ENCODE measurements at regions not wholly inside any gene's neighbourhood (a gene's known extent, or its start where the extent isn't known, plus 50 kb on each side); places are given as distances from the start of the nearest gene placed in this dataset.
"Not testable (repeated sequence)": the region's sequence is repeated elsewhere in the genome, so short reads cannot be mapped to it uniquely, and the experiment has no call there.

DNA sequence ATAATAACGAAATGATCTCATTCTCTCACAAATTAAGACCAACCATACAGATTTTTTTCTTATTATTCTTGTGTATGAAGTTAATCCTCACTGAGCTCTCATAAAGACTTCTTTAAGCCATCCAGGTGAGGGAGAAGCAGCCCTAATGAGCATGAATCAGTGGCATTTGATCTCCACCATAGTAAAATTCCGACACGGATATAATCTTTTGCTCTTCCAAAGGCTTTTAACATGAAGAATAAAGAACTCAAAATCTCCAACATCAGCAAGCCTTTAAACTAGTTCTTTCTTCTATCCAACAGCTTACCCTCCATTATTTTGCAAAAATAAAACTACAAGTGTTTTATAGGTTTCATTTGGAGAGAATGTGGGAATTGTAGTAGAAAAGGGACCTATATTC, 714.7 kb upstream of the NEGR1 start:
- Histone ChIP-seq H3K27me3 (no peaks in the 10 kb centered on the region), H3K4me3 (no peak overlapping the region), H3K9me3 (no peaks in the 10 kb centered on the region), H3K36me3 (replicated peaks in 1 of 2; ENCODE audit: insufficient read depth in 1 of 2, low read depth in 2 of 2) (no peaks in the 10 kb centered on the region), H3K4me1 (no peaks in the 10 kb centered on the region), H3K27ac (no peak overlapping the region)
- TF ChIP-seq, protein P1, sequence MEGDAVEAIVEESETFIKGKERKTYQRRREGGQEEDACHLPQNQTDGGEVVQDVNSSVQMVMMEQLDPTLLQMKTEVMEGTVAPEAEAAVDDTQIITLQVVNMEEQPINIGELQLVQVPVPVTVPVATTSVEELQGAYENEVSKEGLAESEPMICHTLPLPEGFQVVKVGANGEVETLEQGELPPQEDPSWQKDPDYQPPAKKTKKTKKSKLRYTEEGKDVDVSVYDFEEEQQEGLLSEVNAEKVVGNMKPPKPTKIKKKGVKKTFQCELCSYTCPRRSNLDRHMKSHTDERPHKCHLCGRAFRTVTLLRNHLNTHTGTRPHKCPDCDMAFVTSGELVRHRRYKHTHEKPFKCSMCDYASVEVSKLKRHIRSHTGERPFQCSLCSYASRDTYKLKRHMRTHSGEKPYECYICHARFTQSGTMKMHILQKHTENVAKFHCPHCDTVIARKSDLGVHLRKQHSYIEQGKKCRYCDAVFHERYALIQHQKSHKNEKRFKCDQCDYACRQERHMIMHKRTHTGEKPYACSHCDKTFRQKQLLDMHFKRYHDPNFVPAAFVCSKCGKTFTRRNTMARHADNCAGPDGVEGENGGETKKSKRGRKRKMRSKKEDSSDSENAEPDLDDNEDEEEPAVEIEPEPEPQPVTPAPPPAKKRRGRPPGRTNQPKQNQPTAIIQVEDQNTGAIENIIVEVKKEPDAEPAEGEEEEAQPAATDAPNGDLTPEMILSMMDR (IDR thresholded peaks at IDR 0.05): no peak
- no peak for TF ChIP-seq POLR2A (IDR thresholded peaks at IDR 0.05)
- ATAC-seq: no peak
- intact Hi-C loops (cut with DNase I): no loop called here
- 34 to 45% methylated on average over 3 of the region's 3 CpGs for WGBS, 2 donors
- no peak for DNase-seq

DNA sequence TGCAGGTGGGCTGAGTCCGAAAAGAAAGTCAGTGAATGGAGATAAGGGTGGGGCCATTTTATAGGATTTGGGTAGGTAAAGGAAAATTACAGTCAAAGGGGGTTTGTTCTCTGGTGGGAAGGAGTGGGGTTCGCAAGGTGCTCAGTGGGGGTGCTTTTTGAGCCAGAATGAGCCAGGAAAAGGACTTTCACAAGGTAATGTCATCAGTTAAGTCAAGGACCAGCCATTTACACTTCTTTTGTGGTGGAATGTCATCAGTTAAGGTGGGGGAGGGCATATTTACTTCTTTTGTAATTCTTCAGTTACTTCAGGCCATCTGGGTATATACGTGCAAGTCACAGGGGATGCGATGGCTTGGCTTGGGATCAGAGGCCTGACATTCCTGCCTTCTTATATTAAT, 705.5 kb upstream of the NEGR1 start:
- ATAC-seq; H3K4me1 ChIP-seq; H3K9me3 ChIP-seq; intact Hi-C loops (cut with DNase I); DNase-seq; H3K4me3 ChIP-seq; H3K27me3 ChIP-seq; H3K36me3 ChIP-seq (replicated peaks in 1 of 2; ENCODE audit: insufficient read depth in 1 of 2, low read depth in 2 of 2); H3K27ac ChIP-seq: not testable (repeated sequence)
- WGBS, 2 donors: 52 to 63% methylated on average over 4 of the region's 4 CpGs

DNA sequence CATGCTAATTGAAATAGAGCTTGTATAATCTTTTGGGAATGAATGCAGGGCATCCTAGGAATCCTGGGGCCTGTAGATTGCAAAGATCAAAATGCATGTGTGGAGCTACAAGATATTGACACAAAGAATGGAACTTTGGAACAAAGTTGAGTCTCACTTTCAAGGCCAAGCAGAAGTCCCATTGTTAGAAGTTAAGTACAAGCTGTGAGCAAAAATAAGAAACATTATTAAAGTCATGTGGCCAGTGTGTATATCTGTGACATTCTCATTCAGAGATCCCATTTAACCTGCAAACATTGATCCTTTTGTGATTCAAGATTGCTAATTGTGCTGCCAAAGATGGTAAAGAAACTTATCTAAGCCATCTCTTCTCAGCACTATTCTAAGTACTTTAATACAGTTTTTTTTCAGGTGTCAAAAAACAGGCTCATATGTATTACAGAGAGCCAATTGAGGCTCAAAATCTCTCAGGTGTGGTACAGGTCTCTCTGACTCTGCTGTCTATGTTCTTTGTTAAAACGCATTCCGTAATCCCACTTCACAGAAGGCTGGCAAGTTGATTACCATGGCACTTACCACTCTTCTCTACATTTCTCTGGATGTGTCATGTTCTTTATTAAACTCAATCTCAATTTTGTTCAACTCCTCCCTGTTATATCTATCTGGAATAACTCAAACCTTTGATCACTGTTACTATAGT, 704.4 kb upstream of the NEGR1 start:
- Histone ChIP-seq H3K27me3 (no peaks in the 10 kb centered on the region), H3K36me3 (replicated peaks in 1 of 2; ENCODE audit: insufficient read depth in 1 of 2, low read depth in 2 of 2) (no peaks in the 10 kb centered on the region), H3K4me1 (no peaks in the 10 kb centered on the region), H3K9me3 (no peaks in the 10 kb centered on the region), H3K27ac (no peak overlapping the region), H3K4me3 (no peak overlapping the region)
- DNase-seq (no peak), ATAC-seq (no peak)
- intact Hi-C loops (cut with DNase I): no loop called here
- 62 to 70% methylated on average over 2 of the region's 2 CpGs for WGBS, 2 donors
- TF ChIP-seq, protein P1 (IDR thresholded peaks at IDR 0.05): no peak
- no peak for TF ChIP-seq POLR2A (IDR thresholded peaks at IDR 0.05)

DNA sequence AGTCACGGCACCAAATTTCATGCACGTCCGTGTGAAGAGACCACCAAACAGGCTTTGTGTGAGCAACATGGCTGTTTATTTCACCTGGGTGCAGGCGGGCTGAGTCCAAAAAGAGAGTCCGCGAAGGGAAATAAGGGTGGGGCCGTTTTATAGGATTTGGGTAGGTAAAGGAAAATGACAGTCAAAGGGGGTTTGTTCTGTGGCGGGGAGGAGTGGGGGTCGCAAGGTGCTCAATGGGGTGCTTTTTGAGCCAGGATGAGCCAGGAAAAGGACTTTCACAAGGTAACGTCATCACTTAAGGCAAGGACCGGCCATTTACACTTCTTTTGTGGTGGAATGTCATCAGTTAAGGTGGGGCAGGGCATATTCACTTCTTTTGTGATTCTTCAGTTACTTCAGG, 702.7 kb upstream of the NEGR1 start:
- H3K27me3 ChIP-seq; H3K4me1 ChIP-seq; H3K9me3 ChIP-seq; intact Hi-C loops (cut with DNase I); H3K36me3 ChIP-seq (replicated peaks in 1 of 2; ENCODE audit: insufficient read depth in 1 of 2, low read depth in 2 of 2); H3K4me3 ChIP-seq; ATAC-seq; H3K27ac ChIP-seq; DNase-seq: not testable (repeated sequence)
- 73 to 74% methylated on average over 11 of the region's 11 CpGs for WGBS, 2 donors

DNA sequence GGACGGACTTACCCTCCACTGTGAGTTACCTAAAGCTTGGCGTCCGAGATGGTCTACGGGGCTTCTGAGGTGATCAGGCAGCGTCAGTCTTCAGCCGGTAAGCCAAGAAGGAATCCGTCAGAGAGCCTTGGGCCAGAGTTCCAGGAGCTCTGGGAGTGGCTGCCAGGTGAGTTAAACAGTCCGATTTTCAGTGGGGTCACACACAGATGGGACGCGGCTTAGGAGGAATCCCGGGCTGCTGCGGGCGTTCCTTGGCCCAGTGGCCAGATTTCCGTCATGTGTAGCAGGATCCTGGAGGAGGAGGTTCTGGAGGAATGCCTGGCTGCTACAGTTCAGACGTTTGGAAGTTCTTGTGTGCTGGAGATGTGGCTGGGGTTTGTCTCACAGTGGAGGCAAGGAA, 700.7 kb upstream of the NEGR1 start:
- ATAC-seq; H3K9me3 ChIP-seq; intact Hi-C loops (cut with DNase I); H3K27ac ChIP-seq; H3K4me1 ChIP-seq; H3K4me3 ChIP-seq; H3K36me3 ChIP-seq (replicated peaks in 1 of 2; ENCODE audit: insufficient read depth in 1 of 2, low read depth in 2 of 2); DNase-seq; H3K27me3 ChIP-seq: not testable (repeated sequence)
- WGBS, 2 donors: 68 to 73% methylated on average over 15 of the region's 15 CpGs

DNA sequence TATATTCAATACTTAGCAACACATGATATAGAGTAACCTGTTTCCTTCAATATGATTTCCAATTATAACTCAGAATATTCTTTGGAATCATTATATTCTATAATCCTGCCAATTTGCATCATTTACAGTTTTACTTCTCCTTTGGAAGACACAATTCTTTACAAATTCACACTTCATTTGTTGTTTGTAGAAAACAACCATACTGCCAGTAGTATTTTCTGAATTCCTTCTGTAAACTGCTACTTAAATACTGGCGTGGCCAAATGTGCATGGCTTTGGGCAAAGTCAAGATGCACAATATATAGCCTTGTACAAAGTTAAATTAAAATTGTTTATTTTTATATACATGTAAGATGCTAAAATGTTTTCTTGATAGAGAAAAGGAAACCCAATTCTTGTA, 687.1 kb upstream of the NEGR1 start:
- no peaks in the 10 kb centered on the region for H3K9me3 ChIP-seq
- intact Hi-C loops (cut with DNase I): no loop called here
- WGBS, 2 donors: 56 to 76% methylated on average over 1 of the region's 1 CpG
- no peaks in the 10 kb centered on the region for H3K4me1 ChIP-seq
- no peak for TF ChIP-seq POLR2A (IDR thresholded peaks at IDR 0.05)
- TF ChIP-seq, protein P1 (IDR thresholded peaks at IDR 0.05): no peak
- no peaks in the 10 kb centered on the region for H3K36me3 ChIP-seq (replicated peaks in 1 of 2; ENCODE audit: insufficient read depth in 1 of 2, low read depth in 2 of 2)
- no peak overlapping the region for H3K27ac ChIP-seq
- H3K27me3 ChIP-seq: no peaks in the 10 kb centered on the region
- no peak overlapping the region for H3K4me3 ChIP-seq
- ATAC-seq: no peak
- no peak for DNase-seq

All from body of pancreas (tissue), 4 donors.